ENCODE measurements at regions not wholly inside any gene's neighbourhood (a gene's known extent, or its start where the extent isn't known, plus 50 kb on each side); places are given as distances from the start of the nearest gene placed in this dataset.

DNA sequence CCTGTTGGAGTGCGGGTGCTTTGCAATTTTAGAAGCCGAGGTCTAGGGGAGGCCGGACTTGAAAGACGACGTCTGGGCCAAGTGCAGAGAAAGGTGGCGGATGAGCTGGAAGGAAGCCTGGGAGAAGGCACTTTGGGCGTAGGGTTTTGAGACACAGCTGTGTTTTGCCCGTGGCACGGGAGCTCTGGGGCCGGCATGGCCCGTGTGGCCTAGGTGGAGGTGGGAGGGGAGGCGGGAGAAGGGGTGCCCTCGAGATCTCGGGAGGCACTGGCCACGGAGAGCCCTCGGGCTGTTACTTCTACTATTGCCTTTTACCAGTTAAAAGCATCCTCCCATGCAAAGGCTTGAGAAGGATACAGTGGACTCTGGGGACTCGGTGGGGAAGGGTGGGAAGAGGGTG lies 161.9 kb downstream of the FOXL1 start:
- DNase-seq (ENCODE audit: low read depth), result no peak

- peak; percentile 93 for DNase-seq (ENCODE audit: low read depth)
Measured at GRCh38 chr16:86740906-86741799, 162.8 kb downstream of the FOXL1 start.

DNA sequence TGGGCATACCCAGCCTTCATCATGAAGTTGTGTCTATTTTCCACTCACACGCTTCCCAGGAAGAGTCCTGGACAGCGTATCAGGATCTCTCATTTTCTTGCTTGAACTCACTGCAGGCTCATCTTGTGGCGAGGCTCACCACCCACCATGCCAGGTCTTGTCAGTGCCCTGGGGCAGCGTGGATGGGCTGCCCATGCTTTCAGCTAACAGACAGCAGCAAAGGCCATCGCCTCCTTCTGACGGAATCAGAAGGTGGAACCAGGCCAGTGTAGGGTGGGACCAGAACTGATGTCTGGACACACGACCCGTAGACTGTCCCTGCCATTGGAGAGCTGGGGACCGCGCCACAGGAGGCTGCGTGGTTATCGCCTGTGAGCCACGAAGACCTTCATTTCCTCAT lies 169.4 kb downstream of the FOXL1 start:
- no peak for DNase-seq (ENCODE audit: low read depth)

- DNase-seq (ENCODE audit: low read depth), result no peak
Measured at GRCh38 chr16:86748652-86749051, 170.3 kb downstream of the FOXL1 start.

GRCh38 chr16:86751076-86752030 lies 173.0 kb downstream of the FOXL1 start:
- DNase-seq (ENCODE audit: low read depth), result peak; percentile 94

DNA sequence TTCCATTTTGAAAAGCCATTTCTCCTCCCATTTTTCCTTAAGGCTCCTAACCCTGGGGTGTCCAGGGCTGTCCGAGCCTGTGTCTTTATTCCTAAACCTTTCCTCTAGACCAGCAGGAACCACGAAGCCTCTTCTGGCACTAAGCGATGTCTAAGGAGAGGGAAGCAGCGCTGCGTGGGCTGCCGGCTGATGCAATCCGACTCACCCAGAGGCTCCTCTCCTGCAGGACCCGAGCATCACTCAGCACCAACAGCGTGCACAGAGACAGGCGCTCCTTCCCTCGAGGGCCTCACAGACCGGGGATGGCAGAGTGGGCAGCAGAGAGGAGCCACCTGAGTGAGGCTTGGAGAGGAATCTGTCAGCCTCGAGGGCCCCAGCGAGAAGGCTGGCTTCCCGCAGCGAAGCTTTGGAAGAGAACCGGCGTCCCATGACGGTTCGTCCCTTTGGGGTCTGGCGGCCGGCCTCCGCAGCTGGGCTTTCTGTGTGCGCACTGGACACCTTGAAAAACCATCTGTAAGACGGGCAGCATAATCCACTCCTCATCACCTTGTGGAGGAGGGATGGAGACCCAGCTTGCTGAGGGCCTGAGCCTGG lies 174.3 kb downstream of the FOXL1 start:
- no peak for DNase-seq (ENCODE audit: low read depth)

DNA sequence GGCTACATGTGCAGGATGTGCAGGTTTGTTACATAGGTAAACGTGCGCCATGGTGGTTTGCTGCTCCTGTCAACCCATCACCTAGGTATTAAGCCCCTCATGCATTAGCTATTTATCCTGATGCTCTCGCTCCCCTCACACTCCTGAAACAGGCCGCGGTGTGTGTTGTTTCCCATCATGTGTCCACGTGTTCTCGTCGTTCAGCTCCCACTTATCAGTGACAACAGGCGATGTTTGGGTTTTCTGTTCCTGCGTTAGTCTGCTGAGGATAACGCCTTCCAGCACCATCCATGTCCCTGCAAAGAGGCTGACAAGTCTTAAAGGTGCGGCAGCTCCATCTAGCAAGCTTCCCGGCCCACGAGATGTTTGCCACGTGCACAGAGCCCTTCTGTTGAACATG lies 175.1 kb downstream of the FOXL1 start:
- no peak for DNase-seq (ENCODE audit: low read depth)

- no peak for DNase-seq (ENCODE audit: low read depth)
Measured at GRCh38 chr16:86755571-86756006, 177.2 kb downstream of the FOXL1 start.

DNA sequence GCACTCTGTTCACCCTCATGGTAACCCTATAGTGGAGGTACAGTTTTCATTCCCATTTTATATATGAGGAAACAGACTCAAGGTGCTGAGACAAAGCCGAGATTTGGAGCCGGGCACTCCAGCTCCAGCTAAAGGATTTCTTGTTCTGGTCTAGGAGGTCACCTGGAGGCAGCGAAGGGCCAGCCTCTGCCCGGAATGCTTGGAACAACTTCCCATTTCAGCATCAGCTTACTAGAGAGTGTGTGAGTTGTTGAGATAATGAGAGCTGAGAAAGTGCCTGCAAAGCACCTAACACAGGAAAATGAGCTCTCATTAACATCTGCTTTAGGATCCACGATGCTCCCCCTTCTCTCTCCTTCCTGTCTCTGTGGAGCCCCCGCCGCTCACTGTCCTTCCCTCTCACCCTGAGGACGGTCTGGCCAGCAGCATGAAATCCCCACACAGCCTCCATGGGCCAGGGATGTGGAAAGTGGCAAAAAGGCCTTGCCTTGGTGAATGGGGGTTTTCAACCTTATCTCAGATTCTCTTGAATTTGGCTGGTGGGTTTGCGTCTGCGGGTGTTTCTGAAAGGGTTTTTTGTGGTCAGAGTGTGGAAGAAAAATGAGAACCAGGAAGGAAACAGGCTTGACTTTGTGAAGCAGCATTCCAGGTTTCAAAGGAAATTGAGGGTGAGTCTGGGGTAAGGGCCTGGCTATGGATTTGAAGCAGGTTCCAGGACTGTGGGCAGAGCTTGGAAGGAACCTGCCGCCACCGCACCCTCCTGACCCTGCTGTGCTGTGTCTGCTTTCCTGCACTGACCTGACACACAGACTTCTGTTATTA lies 178.7 kb downstream of the FOXL1 start:
- DNase-seq (ENCODE audit: low read depth), result peak; percentile 24

DNA sequence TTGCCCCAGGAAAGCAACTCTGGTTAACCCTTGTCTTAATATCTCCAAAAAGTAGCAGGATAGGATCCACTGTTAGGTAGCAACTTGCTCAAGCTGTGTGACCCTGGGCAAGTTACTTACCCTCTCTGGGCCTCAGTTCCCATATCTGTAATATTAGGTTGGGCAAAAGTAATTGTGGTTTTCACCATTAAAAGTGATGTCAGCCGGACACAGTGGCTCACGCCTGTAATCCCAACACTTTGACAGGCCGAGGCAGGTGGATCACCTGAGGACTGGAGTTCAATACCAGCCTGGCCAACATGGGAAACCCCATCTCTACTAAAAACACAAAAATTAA lies 179.3 kb downstream of the FOXL1 start:
- DNase-seq (ENCODE audit: low read depth), result no peak

DNA sequence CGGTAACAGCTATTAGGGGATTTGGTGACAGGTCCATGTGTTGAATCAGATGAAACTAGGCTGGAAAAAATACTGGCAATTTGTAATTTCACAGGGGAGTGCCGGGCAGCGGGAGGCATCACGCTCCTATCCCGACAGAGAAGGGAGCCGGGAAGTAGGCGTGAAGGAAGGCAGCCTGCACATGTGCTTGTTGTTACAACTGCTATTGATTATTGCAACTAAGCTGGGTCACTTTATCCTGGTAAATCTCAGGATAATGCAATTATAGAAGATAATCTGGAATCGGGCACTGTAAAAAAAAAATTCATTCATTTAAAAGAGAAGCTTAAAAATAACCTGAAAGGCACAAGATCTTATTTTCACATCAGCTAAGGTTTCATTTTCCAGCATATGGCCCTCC lies 180.6 kb downstream of the FOXL1 start:
- DNase-seq (ENCODE audit: low read depth), result no peak

- peak; percentile 41 for DNase-seq (ENCODE audit: low read depth)
Measured at GRCh38 chr16:86761111-86762031, 183.0 kb downstream of the FOXL1 start.

DNA sequence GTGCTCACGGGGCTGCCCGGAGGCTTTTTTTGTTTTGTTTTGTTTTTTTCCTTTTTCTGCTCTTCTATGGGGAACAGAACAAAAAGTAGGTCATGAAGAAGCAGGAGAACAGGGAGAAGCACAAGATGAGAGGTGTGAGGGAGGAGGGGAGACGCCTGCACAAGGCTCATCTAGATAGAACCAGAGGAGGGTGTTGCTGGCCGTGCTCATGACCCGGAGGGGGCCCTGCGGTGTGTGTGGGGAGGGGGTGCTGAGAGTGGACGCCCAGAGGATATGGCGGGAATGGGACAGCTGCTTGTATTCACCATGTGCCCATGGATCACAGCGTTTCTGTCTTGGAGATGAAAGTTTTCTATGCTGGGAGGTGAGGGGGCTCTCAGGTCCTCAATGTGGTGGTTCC lies 183.7 kb downstream of the FOXL1 start:
- no peak for DNase-seq (ENCODE audit: low read depth)

DNA sequence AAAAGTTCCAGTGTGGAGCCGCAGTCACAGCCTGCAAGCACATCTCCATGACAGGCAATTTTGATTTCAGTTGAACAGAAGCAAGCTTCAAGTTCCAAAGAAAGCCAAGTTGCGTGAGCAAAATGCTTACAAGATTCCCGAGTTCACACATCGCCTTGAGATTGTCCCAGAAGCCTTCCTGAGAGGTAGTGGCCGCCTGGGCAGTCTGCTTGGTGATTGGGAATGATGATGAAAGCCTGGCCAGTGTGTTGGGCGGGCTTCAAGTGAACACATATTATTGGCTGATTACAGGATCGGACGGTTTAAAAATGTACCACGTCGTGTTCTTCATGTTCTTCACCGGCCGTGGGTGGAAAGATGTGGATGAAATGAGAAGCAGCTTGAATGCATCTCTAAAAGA lies 185.5 kb downstream of the FOXL1 start:
- no peak for DNase-seq (ENCODE audit: low read depth)

- DNase-seq (ENCODE audit: low read depth), result no peak
Measured at GRCh38 chr16:86764551-86764950, 186.2 kb downstream of the FOXL1 start.

DNA sequence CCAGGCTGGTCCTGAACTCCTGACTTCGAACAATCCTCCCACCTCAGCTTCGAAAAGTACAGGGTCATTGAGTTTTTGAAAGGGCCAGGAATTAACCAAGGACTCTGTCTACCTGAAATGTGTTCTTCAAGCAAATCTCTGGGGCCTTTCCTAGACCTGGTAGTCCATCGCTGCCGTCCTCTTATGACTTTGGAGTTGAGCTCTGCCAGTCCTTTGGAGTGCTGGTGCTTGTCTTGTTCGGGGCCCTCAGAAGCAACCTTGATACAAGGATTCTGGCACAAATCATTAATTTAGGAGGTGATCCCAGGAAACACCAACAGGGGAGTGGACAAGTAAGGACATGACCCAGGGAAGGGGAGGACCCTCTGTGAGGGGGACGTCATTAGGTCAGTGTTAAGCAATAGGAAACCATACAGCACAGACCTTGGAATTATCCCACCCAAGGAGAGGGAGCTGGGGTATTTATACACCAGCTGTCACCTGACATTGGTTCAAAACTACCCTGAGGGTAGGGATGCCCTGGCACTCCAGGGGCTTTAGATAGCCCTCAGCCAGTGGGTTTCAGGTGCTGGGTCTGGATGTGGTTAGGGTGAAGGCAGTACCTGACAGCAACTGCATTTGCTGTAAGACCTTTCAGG lies 187.2 kb downstream of the FOXL1 start:
- no peak for DNase-seq (ENCODE audit: low read depth)

DNA sequence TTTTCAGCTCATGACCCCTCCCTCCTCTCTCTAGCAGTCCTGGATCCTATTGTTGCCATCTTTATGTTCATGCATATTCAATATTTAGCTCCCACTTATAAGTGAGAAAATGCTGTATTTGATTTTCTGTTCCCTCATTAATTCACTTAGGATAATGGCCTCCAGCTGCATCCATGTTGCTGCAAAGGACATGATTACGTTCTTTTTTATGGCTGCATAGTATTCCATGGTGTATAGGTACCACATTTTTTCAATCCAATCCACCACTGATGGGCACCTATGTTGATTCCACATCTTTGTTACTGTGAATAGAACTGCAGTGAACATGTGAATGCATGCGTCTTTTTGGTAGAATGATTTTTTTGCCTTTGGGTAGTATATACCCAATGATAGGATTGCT lies 188.4 kb downstream of the FOXL1 start:
- DNase-seq (ENCODE audit: low read depth), result no peak

GRCh38 chr16:86768228-86768791 lies 190.0 kb downstream of the FOXL1 start:
- DNase-seq (ENCODE audit: low read depth), result no peak

DNA sequence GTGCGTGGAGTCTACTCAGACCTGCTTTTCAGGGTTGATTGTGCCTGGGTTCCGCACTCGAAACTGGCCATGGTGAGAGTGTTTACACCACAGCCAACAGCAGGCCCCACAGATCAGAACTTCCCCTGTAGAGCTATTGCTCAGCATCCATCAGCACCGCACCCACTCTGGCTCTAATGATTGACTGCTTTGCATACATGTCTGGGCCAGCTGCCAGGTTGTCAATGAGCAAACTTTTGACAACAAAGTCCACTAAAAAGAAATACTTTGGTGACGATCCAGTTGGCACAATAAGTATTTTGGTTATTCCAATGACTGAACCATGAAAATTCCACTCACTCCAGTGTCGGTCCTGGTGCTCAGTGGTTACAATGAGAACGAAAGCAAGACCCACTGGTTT lies 190.7 kb downstream of the FOXL1 start:
- peak; percentile 87 for DNase-seq (ENCODE audit: low read depth)

All from M059J (cell line).